Body of pancreas (tissue), 4 donors: ENCODE measurements at regions not wholly inside any gene's neighbourhood (a gene's known extent, or its start where the extent isn't known, plus 50 kb on each side); places are given as distances from the start of the nearest gene placed in this dataset.

Experiments
- ATAC-seq: fragments of 150-250 bp; one replicate; pipeline ENCODE4 v1.9.1; 2016
- DNase-seq, 4 donors: peaks; one replicate each; pipeline ENCODE4 v3.0.0-alpha.2; 2019
- H3K27ac ChIP-seq, 4 donors: fragments of 200-600 bp; sonication (generic); 1 replicate in 3 of 4; 2 replicates in 1 of 4; pipeline versions ENCODE4 v1.5.1 to v1.6.1; 2016 to 2019; ENCODE audit warnings: mild to moderate bottlenecking in 1 of 4, mixed read lengths in 1 of 4, moderate library complexity in 1 of 4
- H3K27me3 ChIP-seq, 2 donors: fragments of 200-600 bp; sonication (generic); one replicate each; pipeline ENCODE4 v1.6.0; 2016; ENCODE audit warnings: mild to moderate bottlenecking in 1 of 2
- H3K36me3 ChIP-seq, 2 donors: fragments of 200-600 bp; sonication (generic); replicated peaks in 1 of 2; 2 replicates each; pipeline ENCODE4 v1.5.1; 2016; ENCODE audit warnings: low read depth in 2 of 2; ENCODE audit not compliant: insufficient read depth in 1 of 2
- H3K4me1 ChIP-seq: fragments of 200-600 bp; sonication (generic); one replicate; pipeline ENCODE4 v1.6.0; 2016
- H3K4me3 ChIP-seq, 2 donors: fragments of 200-600 bp; sonication (generic); 1 replicate in 1 of 2; 2 replicates in 1 of 2; pipeline ENCODE4 v1.5.1; 2016 to 2019
- H3K9me3 ChIP-seq, 3 donors: fragments of 200-600 bp; sonication (generic); 1 replicate in 2 of 3; 2 replicates in 1 of 3; pipeline ENCODE4 v1.5.1; 2016
- CTCF ChIP-seq, 7 experiments: fragments of 450-650 bp in 4 of 7; fragments of 200-600 bp in 3 of 7; sonication (generic) in 3 of 7; IDR thresholded peaks; one replicate each; pipeline ENCODE4 v1.5.1; 2016 to 2019; ENCODE audit warnings: antibody characterized with exemption in 7 of 7
- POLR2A ChIP-seq, 3 donors: fragments of 450-650 bp; IDR thresholded peaks; one replicate each; pipeline ENCODE4 v1.6.1; 2016; ENCODE audit warnings: antibody characterized with exemption in 3 of 3, mild to moderate bottlenecking in 2 of 3
- WGBS, 2 donors: methylation state at CpG; one replicate each; pipeline ENCODE4 v1.1.5; 2017; 5-methylcytosine and 5-hydroxymethylcytosine counted together
- intact Hi-C: fragments of 100-400 bp; cut with DNase I; formaldehyde crosslinking; loops from one replicate; pipeline ENCODE4 v1.15.1; 2023

GRCh38 chr3:139839014-139839413 lies 96.0 kb upstream of the CLSTN2 start:
- whole genome bisulfite sequencing, 2 donors, result 40 to 41% methylated on average over 1 of the region's 1 CpG

GRCh38 chr3:139838269-139838957 lies 96.6 kb upstream of the CLSTN2 start:
- no peaks in the 10 kb centered on the region for H3K27me3 ChIP-seq
- ATAC-seq (no peak), DNase-seq (peak in 1 of 4 donors; percentile 18)
- 37 to 54% methylated on average over 3 of the region's 3 CpGs for WGBS, 2 donors
- no peak overlapping the region for H3K4me3 ChIP-seq
- H3K36me3 ChIP-seq, result no peaks in the 10 kb centered on the region
- H3K27ac ChIP-seq, result peak overlapping the region in 1 of 4 donors; percentile 49
- peaks cover 51% of the 10 kb centered on the region for H3K4me1 ChIP-seq
- H3K9me3 ChIP-seq, result no peaks in the 10 kb centered on the region
- TF ChIP-seq CTCF (IDR thresholded peaks at IDR 0.05) (no peak), POLR2A (IDR thresholded peaks at IDR 0.05) (no peak)
- intact Hi-C loops, result no loop called here

More at GRCh38 chr3:139839014-139839413, 96.0 kb upstream of the CLSTN2 start:
- intact Hi-C loops, result no loop called here
- Histone ChIP-seq H3K27me3 (no peaks in the 10 kb centered on the region), H3K27ac (peak overlapping the region in 1 of 4 donors; percentile 49), H3K4me1 (peaks cover 51% of the 10 kb centered on the region), H3K36me3 (no peaks in the 10 kb centered on the region), H3K4me3 (no peak overlapping the region), H3K9me3 (no peaks in the 10 kb centered on the region)
- ATAC-seq (no peak), DNase-seq (no peak)
- TF ChIP-seq CTCF (IDR thresholded peaks at IDR 0.05), result no peak

- ATAC-seq (peak; percentile 42), DNase-seq (peak; percentile 24 to 49 (median 30))
- H3K4me3 ChIP-seq, result no peak overlapping the region
- peak overlapping the region; percentile 75 to 88 (median 80) for H3K27ac ChIP-seq
- peaks cover 51% of the 10 kb centered on the region for H3K4me1 ChIP-seq
- intact Hi-C loops, result no loop called here
- no peaks in the 10 kb centered on the region for H3K9me3 ChIP-seq
- no peak for TF ChIP-seq CTCF (IDR thresholded peaks at IDR 0.05)
- no peaks in the 10 kb centered on the region for H3K36me3 ChIP-seq
- H3K27me3 ChIP-seq, result no peaks in the 10 kb centered on the region
- WGBS, 2 donors, result 62 to 68% methylated on average over 4 of the region's 4 CpGs
These were observed 98.1 kb upstream of the CLSTN2 start for GRCh38 chr3:139836698-139837464.

- Histone ChIP-seq H3K4me3 (no peak overlapping the region), H3K27me3 (no peaks in the 10 kb centered on the region), H3K4me1 (peaks cover 51% of the 10 kb centered on the region), H3K27ac (peak overlapping the region; percentile 75 to 88 (median 80)), H3K9me3 (no peaks in the 10 kb centered on the region), H3K36me3 (no peaks in the 10 kb centered on the region)
- 51 to 58% methylated on average over 7 of the region's 7 CpGs for WGBS, 2 donors
- TF ChIP-seq POLR2A (IDR thresholded peaks at IDR 0.05) (peak in 1 of 3 donors; percentile 15), CTCF (IDR thresholded peaks at IDR 0.05) (no peak)
- intact Hi-C loops, result no loop called here
- ATAC-seq, result peak; percentile 95
- DNase-seq, result peak; percentile 78 to 90 (median 88)
These were observed 98.9 kb upstream of the CLSTN2 start for GRCh38 chr3:139835830-139836683.
